ENCODE measurements at regions not wholly inside any gene's neighbourhood (a gene's known extent, or its start where the extent isn't known, plus 50 kb on each side); places are given as distances from the start of the nearest gene placed in this dataset.

- Mint-ChIP-seq H3K27me3 (ENCODE audit: low read depth) (peaks cover 5% of the 10 kb centered on the region; the same call in 1 of the 2 replicates), H3K27ac (no peak overlapping the region), H3K4me3 (no peak overlapping the region), H3K9me3 (no peaks in the 10 kb centered on the region), H3K36me3 (no peaks in the 10 kb centered on the region), H3K4me1 (peaks cover 25% of the 10 kb centered on the region)
- TF ChIP-seq E2F4 (CRISPR knock-in tag; IDR thresholded peaks at IDR 0.05; ENCODE audit: borderline replicate concordance, low read depth) (no peak), ZBTB21 (CRISPR knock-in tag; IDR thresholded peaks at IDR 0.05; ENCODE audit: borderline replicate concordance) (no peak), SMAD3 (CRISPR knock-in tag; IDR thresholded peaks at IDR 0.05; ENCODE audit: borderline replicate concordance) (no peak), ZNF396 (CRISPR knock-in tag; IDR thresholded peaks at IDR 0.05; ENCODE audit: borderline replicate concordance) (no peak), EMX1 (CRISPR knock-in tag; IDR thresholded peaks at IDR 0.05) (no peak)
- TF ChIP-seq, protein P1, sequence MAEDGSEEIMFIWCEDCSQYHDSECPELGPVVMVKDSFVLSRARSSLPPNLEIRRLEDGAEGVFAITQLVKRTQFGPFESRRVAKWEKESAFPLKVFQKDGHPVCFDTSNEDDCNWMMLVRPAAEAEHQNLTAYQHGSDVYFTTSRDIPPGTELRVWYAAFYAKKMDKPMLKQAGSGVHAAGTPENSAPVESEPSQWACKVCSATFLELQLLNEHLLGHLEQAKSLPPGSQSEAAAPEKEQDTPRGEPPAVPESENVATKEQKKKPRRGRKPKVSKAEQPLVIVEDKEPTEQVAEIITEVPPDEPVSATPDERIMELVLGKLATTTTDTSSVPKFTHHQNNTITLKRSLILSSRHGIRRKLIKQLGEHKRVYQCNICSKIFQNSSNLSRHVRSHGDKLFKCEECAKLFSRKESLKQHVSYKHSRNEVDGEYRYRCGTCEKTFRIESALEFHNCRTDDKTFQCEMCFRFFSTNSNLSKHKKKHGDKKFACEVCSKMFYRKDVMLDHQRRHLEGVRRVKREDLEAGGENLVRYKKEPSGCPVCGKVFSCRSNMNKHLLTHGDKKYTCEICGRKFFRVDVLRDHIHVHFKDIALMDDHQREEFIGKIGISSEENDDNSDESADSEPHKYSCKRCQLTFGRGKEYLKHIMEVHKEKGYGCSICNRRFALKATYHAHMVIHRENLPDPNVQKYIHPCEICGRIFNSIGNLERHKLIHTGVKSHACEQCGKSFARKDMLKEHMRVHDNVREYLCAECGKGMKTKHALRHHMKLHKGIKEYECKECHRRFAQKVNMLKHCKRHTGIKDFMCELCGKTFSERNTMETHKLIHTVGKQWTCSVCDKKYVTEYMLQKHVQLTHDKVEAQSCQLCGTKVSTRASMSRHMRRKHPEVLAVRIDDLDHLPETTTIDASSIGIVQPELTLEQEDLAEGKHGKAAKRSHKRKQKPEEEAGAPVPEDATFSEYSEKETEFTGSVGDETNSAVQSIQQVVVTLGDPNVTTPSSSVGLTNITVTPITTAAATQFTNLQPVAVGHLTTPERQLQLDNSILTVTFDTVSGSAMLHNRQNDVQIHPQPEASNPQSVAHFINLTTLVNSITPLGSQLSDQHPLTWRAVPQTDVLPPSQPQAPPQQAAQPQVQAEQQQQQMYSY (CRISPR knock-in tag; IDR thresholded peaks at IDR 0.05), result no peak
- no peak for DNase-seq (ENCODE audit: low spot score)
- ChIA-PET CTCF (no interaction called here), POLR2A (no interaction called here)
- no peak for ATAC-seq
These were observed 56.6 kb upstream of the SLC22A23 start for GRCh38 chr6:3513416-3513815.

DNA sequence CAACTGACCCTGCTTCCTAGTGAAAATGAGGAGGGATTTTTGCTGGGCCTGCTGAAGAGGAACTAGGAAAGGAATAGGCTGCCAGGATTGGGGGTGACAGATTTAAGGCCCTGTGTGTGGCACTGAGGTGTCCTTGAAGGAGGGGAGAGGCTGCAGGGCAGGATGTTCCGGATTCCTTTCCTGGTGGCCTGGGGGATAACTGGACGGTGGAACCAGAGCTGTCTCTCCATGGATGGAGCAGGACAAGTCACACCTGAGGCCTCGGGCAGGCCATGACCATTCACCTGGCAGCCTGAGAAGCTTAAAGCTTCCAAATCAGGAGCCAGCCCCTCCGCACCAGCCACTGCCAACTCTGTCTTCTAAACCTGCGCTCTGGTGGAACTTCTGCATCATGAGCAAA lies 56.0 kb upstream of the SLC22A23 start:
- ChIA-PET POLR2A (no interaction called here), CTCF (interaction anchor here (2.2 kb wide), 1 partner anchor 98 kb away, joined by 14 read pairs; no protein-coding TSS in a partner anchor)
- Mint-ChIP-seq H3K4me3 (no peak overlapping the region), H3K36me3 (no peaks in the 10 kb centered on the region), H3K27ac (no peak overlapping the region), H3K27me3 (ENCODE audit: low read depth) (peaks cover 5% of the 10 kb centered on the region; the same call in 1 of the 2 replicates), H3K4me1 (peaks cover 21% of the 10 kb centered on the region), H3K9me3 (no peaks in the 10 kb centered on the region)
- ATAC-seq, result no peak
- DNase-seq (ENCODE audit: low spot score), result no peak
- TF ChIP-seq ZNF232 (CRISPR knock-in tag; IDR thresholded peaks at IDR 0.05), result no peak
- TF ChIP-seq MXD4 (CRISPR knock-in tag; IDR thresholded peaks at IDR 0.05; ENCODE audit: borderline replicate concordance), result no peak
- TF ChIP-seq, protein P2, sequence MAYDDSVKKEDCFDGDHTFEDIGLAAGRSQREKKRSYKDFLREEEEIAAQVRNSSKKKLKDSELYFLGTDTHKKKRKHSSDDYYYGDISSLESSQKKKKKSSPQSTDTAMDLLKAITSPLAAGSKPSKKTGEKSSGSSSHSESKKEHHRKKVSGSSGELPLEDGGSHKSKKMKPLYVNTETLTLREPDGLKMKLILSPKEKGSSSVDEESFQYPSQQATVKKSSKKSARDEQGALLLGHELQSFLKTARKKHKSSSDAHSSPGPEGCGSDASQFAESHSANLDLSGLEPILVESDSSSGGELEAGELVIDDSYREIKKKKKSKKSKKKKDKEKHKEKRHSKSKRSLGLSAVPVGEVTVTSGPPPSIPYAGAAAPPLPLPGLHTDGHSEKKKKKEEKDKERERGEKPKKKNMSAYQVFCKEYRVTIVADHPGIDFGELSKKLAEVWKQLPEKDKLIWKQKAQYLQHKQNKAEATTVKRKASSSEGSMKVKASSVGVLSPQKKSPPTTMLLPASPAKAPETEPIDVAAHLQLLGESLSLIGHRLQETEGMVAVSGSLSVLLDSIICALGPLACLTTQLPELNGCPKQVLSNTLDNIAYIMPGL (CRISPR knock-in tag; IDR thresholded peaks at IDR 0.05), result no peak
- no peak for TF ChIP-seq CREM (CRISPR knock-in tag; IDR thresholded peaks at IDR 0.05)
- TF ChIP-seq FOXK1 (CRISPR knock-in tag; IDR thresholded peaks at IDR 0.05), result no peak
- no peak for TF ChIP-seq NFATC4 (CRISPR knock-in tag; IDR thresholded peaks at IDR 0.05)
- TF ChIP-seq ESRRA (CRISPR knock-in tag; IDR thresholded peaks at IDR 0.05; ENCODE audit: borderline replicate concordance), result no peak

DNA sequence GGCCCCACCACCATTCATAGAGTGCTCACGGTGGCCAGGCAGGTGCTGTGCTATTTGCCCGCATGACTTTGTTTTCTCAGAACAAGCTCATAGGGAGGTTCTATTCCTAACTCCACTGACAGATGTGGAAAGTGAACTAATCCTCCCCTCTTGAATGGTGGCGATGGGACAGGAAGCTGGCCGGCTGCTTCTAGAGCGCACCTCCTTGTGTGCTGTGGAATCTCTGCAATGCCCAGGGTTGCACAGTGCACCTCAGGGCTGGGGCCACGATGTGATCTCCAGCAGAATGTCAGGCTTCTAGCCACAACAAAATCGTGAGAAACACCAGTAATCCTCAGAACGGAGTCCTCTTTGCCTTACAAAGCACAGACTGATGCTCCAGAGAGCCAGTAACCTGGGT lies 53.8 kb upstream of the SLC22A23 start:
- Mint-ChIP-seq H3K27me3 (ENCODE audit: low read depth) (no peaks in the 10 kb centered on the region; the same call in 1 of the 2 replicates), H3K4me3 (no peak overlapping the region), H3K36me3 (no peaks in the 10 kb centered on the region), H3K9me3 (no peaks in the 10 kb centered on the region), H3K4me1 (peaks cover 21% of the 10 kb centered on the region), H3K27ac (peak overlapping the region; percentile 50; the same call in 1 of the 2 replicates)
- DNase-seq (ENCODE audit: low spot score), result no peak
- TF ChIP-seq ESRRA (CRISPR knock-in tag; IDR thresholded peaks at IDR 0.05; ENCODE audit: borderline replicate concordance), result no peak
- no peak for TF ChIP-seq PRRX2 (CRISPR knock-in tag; IDR thresholded peaks at IDR 0.05)
- TF ChIP-seq MAX (CRISPR knock-in tag; IDR thresholded peaks at IDR 0.05), result no peak
- TF ChIP-seq, protein P3, sequence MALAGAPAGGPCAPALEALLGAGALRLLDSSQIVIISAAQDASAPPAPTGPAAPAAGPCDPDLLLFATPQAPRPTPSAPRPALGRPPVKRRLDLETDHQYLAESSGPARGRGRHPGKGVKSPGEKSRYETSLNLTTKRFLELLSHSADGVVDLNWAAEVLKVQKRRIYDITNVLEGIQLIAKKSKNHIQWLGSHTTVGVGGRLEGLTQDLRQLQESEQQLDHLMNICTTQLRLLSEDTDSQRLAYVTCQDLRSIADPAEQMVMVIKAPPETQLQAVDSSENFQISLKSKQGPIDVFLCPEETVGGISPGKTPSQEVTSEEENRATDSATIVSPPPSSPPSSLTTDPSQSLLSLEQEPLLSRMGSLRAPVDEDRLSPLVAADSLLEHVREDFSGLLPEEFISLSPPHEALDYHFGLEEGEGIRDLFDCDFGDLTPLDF (CRISPR knock-in tag; IDR thresholded peaks at IDR 0.05), result no peak
- POLR2A ChIA-PET, result interaction anchor here (2.0 kb wide), 1 partner anchor 9 kb away, joined by 4 read pairs; no protein-coding TSS in a partner anchor
- CTCF ChIA-PET, result interaction anchor here (0.6 to 2.9 kb wide), 11 partner anchors 8 to 231 kb away, joined by 3 to 14 read pairs (median 4); partner anchors contain the start of gene SLC22A23
- no peak for ATAC-seq

All from WTC11 (cell line).